Activated CD4-positive, alpha-beta T cell treated with anti-CD3 and anti-CD28 coated beads, Interleukin-2, amount 10 ng/mL, durations not matched to agents 7 days and 5 days (primary cell): ENCODE measurements at regions not wholly inside any gene's neighbourhood (a gene's known extent, or its start where the extent isn't known, plus 50 kb on each side); places are given as distances from the start of the nearest gene placed in this dataset.

Source experiments
- CTCF ChIA-PET: fragments of 350-600 bp; sonication (Branson Sonifier 250); formaldehyde crosslinking; loops from one replicate; lab custom pipeline; 2021; ENCODE audit warnings: antibody characterized with exemption; lab: Charles Lee
- POLR2A ChIA-PET: fragments of 350-600 bp; sonication (Branson Sonifier 250); formaldehyde crosslinking; loops from one replicate; lab custom pipeline; 2021; ENCODE audit warnings: antibody characterized with exemption; lab: Charles Lee
- DNase-seq: peaks from one replicate; pipeline ENCODE4 v3.0.0-alpha.2; 2020
- H3K27ac Mint-ChIP-seq: one replicate; pipeline ENCODE4 v1.8.0; 2021; ENCODE audit warnings: mild to moderate bottlenecking, moderate library complexity, mixed read lengths
- H3K27me3 Mint-ChIP-seq: one replicate; pipeline ENCODE4 v1.8.0; 2021; ENCODE audit warnings: mixed read lengths
- H3K36me3 Mint-ChIP-seq: one replicate; pipeline ENCODE4 v1.8.0; 2021; ENCODE audit warnings: low read depth, mixed read lengths
- H3K4me1 Mint-ChIP-seq: one replicate; pipeline ENCODE4 v1.8.0; 2021; ENCODE audit warnings: mixed read lengths
- H3K4me3 Mint-ChIP-seq: one replicate; pipeline ENCODE4 v1.8.0; 2021; ENCODE audit warnings: mild to moderate bottlenecking, moderate library complexity, mixed read lengths
- H3K9me3 Mint-ChIP-seq: one replicate; pipeline ENCODE4 v1.8.0; 2021; ENCODE audit warnings: mixed read lengths

DNA sequence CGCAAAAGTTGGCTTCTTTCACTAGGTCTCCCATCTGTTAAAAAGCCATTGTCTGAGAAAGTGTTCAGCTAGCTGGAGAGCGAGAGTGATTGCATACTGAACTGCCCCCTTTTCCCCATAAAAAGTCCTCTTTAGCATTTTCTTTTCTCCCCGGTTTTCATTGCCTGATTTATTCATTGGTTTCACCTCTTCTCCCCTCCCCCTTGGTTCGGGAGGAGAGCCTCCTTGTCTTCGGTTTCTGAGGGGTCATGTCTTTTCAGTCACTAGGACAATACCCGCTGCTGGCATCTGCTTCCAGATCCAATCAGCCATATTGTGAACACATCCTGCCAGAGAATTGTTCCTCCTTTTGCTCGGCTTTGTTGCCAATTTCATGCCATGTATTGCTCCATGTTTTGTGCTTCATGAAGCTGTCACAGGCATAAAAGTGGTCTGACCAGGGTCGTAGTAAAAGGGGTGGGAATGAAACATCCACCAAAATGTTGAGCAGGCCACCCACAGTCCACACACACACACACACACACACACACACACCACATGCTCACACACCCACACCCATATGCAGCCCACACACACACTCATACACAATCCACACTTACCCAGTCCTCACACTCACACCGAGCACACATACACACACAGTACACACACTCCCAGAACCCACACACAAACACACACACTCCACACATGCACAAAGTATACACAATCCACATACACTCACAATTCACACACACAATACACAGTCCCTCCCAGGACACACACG, 136.0 kb downstream of the NKX6-1 start:
- ChIA-PET POLR2A (no interaction called here), CTCF (no interaction called here)
- Mint-ChIP-seq H3K9me3 (no peaks in the 10 kb centered on the region), H3K36me3 (no peaks in the 10 kb centered on the region), H3K4me1 (no peaks in the 10 kb centered on the region), H3K27ac (no peak overlapping the region), H3K27me3 (no peaks in the 10 kb centered on the region), H3K4me3 (no peak overlapping the region)
- no peak for DNase-seq

DNA sequence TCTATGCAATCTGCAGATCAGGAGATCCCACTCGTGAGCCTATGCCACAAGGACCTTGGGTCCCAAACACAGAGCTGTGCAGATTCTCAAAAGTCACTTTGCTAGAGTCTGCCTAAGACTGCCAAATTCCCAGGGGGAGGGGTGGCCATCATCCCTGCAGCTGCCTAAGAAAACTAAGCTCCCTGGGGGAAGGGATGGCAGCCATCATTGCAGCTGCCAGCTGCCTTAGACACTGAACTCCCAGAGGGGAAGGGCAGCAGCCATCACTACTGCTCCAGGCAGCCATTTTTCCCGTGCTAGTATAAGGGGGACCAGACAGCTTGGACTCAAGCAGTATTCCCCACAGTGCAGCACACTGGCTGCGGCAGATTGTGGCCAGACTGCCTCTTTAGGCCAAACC, 156.9 kb downstream of the NKX6-1 start:
- ChIA-PET POLR2A (no interaction called here), CTCF (no interaction called here)
- Mint-ChIP-seq H3K4me3 (no peak overlapping the region), H3K27me3 (no peaks in the 10 kb centered on the region), H3K4me1 (no peaks in the 10 kb centered on the region), H3K27ac (no peak overlapping the region), H3K36me3 (no peaks in the 10 kb centered on the region), H3K9me3 (peaks cover 19% of the 10 kb centered on the region)
- no peak for DNase-seq

DNA sequence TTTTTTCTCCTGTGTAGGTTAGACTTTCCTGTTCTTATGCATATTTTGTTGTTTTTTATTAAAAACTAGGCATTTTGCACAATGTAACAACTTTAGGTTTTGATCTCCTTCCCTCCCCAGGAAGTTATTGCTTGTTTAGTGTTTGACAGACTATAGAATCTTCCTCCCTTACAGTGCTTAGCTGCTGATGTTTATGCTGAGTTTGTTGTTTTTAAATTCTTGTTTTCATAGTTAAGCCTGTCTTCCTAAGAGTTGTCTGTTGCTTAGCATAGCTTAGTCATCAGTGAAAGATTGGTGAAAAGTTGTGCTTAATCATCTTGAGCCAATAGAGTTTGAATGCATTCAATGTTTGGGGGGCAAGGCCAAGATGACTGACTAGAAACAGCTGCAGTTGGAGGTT, 157.5 kb downstream of the NKX6-1 start:
- CTCF ChIA-PET, result no interaction called here
- H3K27ac Mint-ChIP-seq, result no peak overlapping the region
- no peaks in the 10 kb centered on the region for H3K36me3 Mint-ChIP-seq
- H3K27me3 Mint-ChIP-seq, result no peaks in the 10 kb centered on the region
- H3K9me3 Mint-ChIP-seq, result peaks cover 19% of the 10 kb centered on the region
- no peak overlapping the region for H3K4me3 Mint-ChIP-seq
- POLR2A ChIA-PET, result no interaction called here
- no peak for DNase-seq
- no peaks in the 10 kb centered on the region for H3K4me1 Mint-ChIP-seq

GRCh38 chr4:84338367-84338766, 160.7 kb downstream of the NKX6-1 start:
- ChIA-PET POLR2A (no interaction called here), CTCF (no interaction called here)
- no peak for DNase-seq
- no peaks in the 10 kb centered on the region for H3K27me3 Mint-ChIP-seq
- no peaks in the 10 kb centered on the region for H3K36me3 Mint-ChIP-seq
- no peak overlapping the region for H3K4me3 Mint-ChIP-seq
- peaks cover 7% of the 10 kb centered on the region for H3K9me3 Mint-ChIP-seq
- H3K27ac Mint-ChIP-seq, result no peak overlapping the region
- no peaks in the 10 kb centered on the region for H3K4me1 Mint-ChIP-seq

- no peaks in the 10 kb centered on the region for H3K36me3 Mint-ChIP-seq
These were observed 162.0 kb downstream of the NKX6-1 start for GRCh38 chr4:84336964-84337705.

GRCh38 chr4:84327526-84327925, 171.6 kb downstream of the NKX6-1 start:
- CTCF ChIA-PET, result no interaction called here
- H3K9me3 Mint-ChIP-seq, result peaks cover 2% of the 10 kb centered on the region
- H3K27me3 Mint-ChIP-seq, result peaks cover 2% of the 10 kb centered on the region
- H3K4me1 Mint-ChIP-seq, result no peaks in the 10 kb centered on the region
- no peak overlapping the region for H3K27ac Mint-ChIP-seq
- POLR2A ChIA-PET, result no interaction called here
- no peaks in the 10 kb centered on the region for H3K36me3 Mint-ChIP-seq
- no peak overlapping the region for H3K4me3 Mint-ChIP-seq
- DNase-seq, result no peak

More at GRCh38 chr4:84336964-84337705, 162.0 kb downstream of the NKX6-1 start:
- Mint-ChIP-seq H3K27me3 (no peaks in the 10 kb centered on the region), H3K4me3 (no peak overlapping the region), H3K4me1 (no peaks in the 10 kb centered on the region), H3K27ac (no peak overlapping the region), H3K9me3 (peaks cover 3% of the 10 kb centered on the region)
- ChIA-PET CTCF (no interaction called here), POLR2A (no interaction called here)
- DNase-seq, result no peak

GRCh38 chr4:84325625-84326024, 173.5 kb downstream of the NKX6-1 start:
- H3K27ac Mint-ChIP-seq, result no peak overlapping the region
- peaks cover 2% of the 10 kb centered on the region for H3K27me3 Mint-ChIP-seq

GRCh38 chr4:84324303-84325245, 174.5 kb downstream of the NKX6-1 start:
- H3K4me3 Mint-ChIP-seq, result no peak overlapping the region
- ChIA-PET CTCF (no interaction called here), POLR2A (no interaction called here)
- DNase-seq, result no peak
- no peak overlapping the region for H3K27ac Mint-ChIP-seq
- no peaks in the 10 kb centered on the region for H3K4me1 Mint-ChIP-seq
- H3K36me3 Mint-ChIP-seq, result no peaks in the 10 kb centered on the region
- H3K27me3 Mint-ChIP-seq, result no peaks in the 10 kb centered on the region
- H3K9me3 Mint-ChIP-seq, result no peaks in the 10 kb centered on the region

More at GRCh38 chr4:84325625-84326024, 173.5 kb downstream of the NKX6-1 start:
- ChIA-PET CTCF (no interaction called here), POLR2A (no interaction called here)
- Mint-ChIP-seq H3K4me3 (no peak overlapping the region), H3K9me3 (peaks cover 2% of the 10 kb centered on the region), H3K4me1 (no peaks in the 10 kb centered on the region), H3K36me3 (no peaks in the 10 kb centered on the region)
- DNase-seq, result no peak

- ChIA-PET POLR2A (no interaction called here), CTCF (interaction anchor here (0.6 kb wide), 1 partner anchor 58 kb away, joined by 3 read pairs; no protein-coding TSS in a partner anchor)
- Mint-ChIP-seq H3K36me3 (no peaks in the 10 kb centered on the region), H3K4me3 (no peak overlapping the region), H3K27ac (no peak overlapping the region), H3K4me1 (no peaks in the 10 kb centered on the region), H3K27me3 (no peaks in the 10 kb centered on the region), H3K9me3 (no peaks in the 10 kb centered on the region)
- DNase-seq, result no peak
These were observed 180.0 kb downstream of the NKX6-1 start for GRCh38 chr4:84319124-84319523.

DNA sequence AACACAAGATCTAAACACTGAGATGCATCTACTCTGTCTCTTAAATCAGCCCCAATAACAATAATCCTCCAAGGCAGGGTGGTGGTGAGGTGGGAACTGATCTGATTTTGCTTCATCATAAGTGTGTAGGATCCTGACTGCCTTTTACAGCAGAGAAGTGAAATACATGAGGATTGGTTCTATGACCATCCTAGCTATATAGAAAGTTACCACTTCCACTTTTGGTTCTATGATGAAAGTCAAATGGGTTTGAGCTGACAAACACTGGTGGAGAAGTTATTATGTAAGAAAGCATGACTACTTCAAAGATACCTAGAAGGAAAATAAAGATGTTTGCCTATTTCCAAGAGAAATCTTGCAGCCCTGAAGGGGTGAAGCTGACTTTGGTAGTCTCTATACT, 181.6 kb downstream of the NKX6-1 start:
- no peaks in the 10 kb centered on the region for H3K4me1 Mint-ChIP-seq
- no peaks in the 10 kb centered on the region for H3K9me3 Mint-ChIP-seq
- CTCF ChIA-PET, result no interaction called here

GRCh38 chr4:84312426-84313012, 186.6 kb downstream of the NKX6-1 start:
- Mint-ChIP-seq H3K9me3 (no peaks in the 10 kb centered on the region), H3K36me3 (no peaks in the 10 kb centered on the region), H3K27ac (no peak overlapping the region), H3K4me3 (no peak overlapping the region), H3K4me1 (no peaks in the 10 kb centered on the region), H3K27me3 (no peaks in the 10 kb centered on the region)
- POLR2A ChIA-PET, result no interaction called here
- CTCF ChIA-PET, result no interaction called here
- no peak for DNase-seq

More for the DNA sequence above, 181.6 kb downstream of the NKX6-1 start:
- Mint-ChIP-seq H3K4me3 (no peak overlapping the region), H3K27ac (no peak overlapping the region), H3K27me3 (no peaks in the 10 kb centered on the region), H3K36me3 (no peaks in the 10 kb centered on the region)
- POLR2A ChIA-PET, result no interaction called here
- no peak for DNase-seq

- Mint-ChIP-seq H3K4me3 (no peak overlapping the region), H3K4me1 (no peaks in the 10 kb centered on the region), H3K9me3 (no peaks in the 10 kb centered on the region), H3K27ac (no peak overlapping the region), H3K27me3 (no peaks in the 10 kb centered on the region), H3K36me3 (no peaks in the 10 kb centered on the region)
- DNase-seq, result no peak
- ChIA-PET POLR2A (no interaction called here), CTCF (no interaction called here)
These were observed 189.9 kb downstream of the NKX6-1 start for GRCh38 chr4:84309191-84309590.
